ENCODE measurements at regions not wholly inside any gene's neighbourhood (a gene's known extent, or its start where the extent isn't known, plus 50 kb on each side); places are given as distances from the start of the nearest gene placed in this dataset.

GRCh38 chr16:85401917-85402766, 211.0 kb upstream of the GSE1 start:
- DNase-seq (ENCODE audit: low read depth in 3 of 3): no peak

- DNase-seq (ENCODE audit: low read depth in 3 of 3): no peak
These were observed 210.0 kb upstream of the GSE1 start for GRCh38 chr16:85402910-85403692.

GRCh38 chr16:85403693-85404092, 209.4 kb upstream of the GSE1 start:
- no peak for DNase-seq (ENCODE audit: low read depth in 3 of 3)

GRCh38 chr16:85412911-85413520, 200.1 kb upstream of the GSE1 start:
- DNase-seq (ENCODE audit: low read depth in 3 of 3): no peak

GRCh38 chr16:85413691-85414663, 199.1 kb upstream of the GSE1 start:
- no peak for DNase-seq (ENCODE audit: low read depth in 3 of 3)

GRCh38 chr16:85415196-85416090, 197.7 kb upstream of the GSE1 start:
- no peak for DNase-seq (ENCODE audit: low read depth in 3 of 3)

GRCh38 chr16:85416228-85417109, 196.7 kb upstream of the GSE1 start:
- DNase-seq (ENCODE audit: low read depth in 3 of 3): peak; percentile 49 to 56 (median 53)

GRCh38 chr16:85417156-85417860, 195.8 kb upstream of the GSE1 start:
- DNase-seq (ENCODE audit: low read depth in 3 of 3): no peak

GRCh38 chr16:85418978-85419491, 194.1 kb upstream of the GSE1 start:
- DNase-seq (ENCODE audit: low read depth in 3 of 3): no peak

GRCh38 chr16:85419503-85420408, 193.4 kb upstream of the GSE1 start:
- no peak for DNase-seq (ENCODE audit: low read depth in 3 of 3)

- DNase-seq (ENCODE audit: low read depth in 3 of 3): peak; percentile 52 to 68 (median 55)
These were observed 192.4 kb upstream of the GSE1 start for GRCh38 chr16:85420501-85421337.

- no peak for DNase-seq (ENCODE audit: low read depth in 3 of 3)
These were observed 191.6 kb upstream of the GSE1 start for GRCh38 chr16:85421338-85422195.

- no peak for DNase-seq (ENCODE audit: low read depth in 3 of 3)
These were observed 190.9 kb upstream of the GSE1 start for GRCh38 chr16:85422196-85422631.

- no peak for DNase-seq (ENCODE audit: low read depth in 3 of 3)
These were observed 190.2 kb upstream of the GSE1 start for GRCh38 chr16:85422632-85423550.

Data from stimulated activated CD4-positive, alpha-beta T cell treated with anti-CD3 and anti-CD28 coated beads, TNF-alpha, amount 100 ng/mL, for 4 hours (primary cell).